ENCODE measurements at regions not wholly inside any gene's neighbourhood (a gene's known extent, or its start where the extent isn't known, plus 50 kb on each side); places are given as distances from the start of the nearest gene placed in this dataset.
"Not testable (repeated sequence)": the region's sequence is repeated elsewhere in the genome, so short reads cannot be mapped to it uniquely, and the experiment has no call there.

- no TSS peak for BruUV-seq (replicated peaks)
- no peak overlapping the region for H2AFZ ChIP-seq
- no peaks in the 10 kb centered on the region for H3K79me2 ChIP-seq (ENCODE audit: low read depth)
- no peak overlapping the region for H3K4me3 ChIP-seq
- intact Hi-C loops (cut with micrococcal nuclease; ENCODE audit: unreplicated experiment) = no loop called here
- no peaks in the 10 kb centered on the region for H3F3A ChIP-seq (ENCODE audit: insufficient read depth, low read depth)
- no peak overlapping the region for H3K4me2 ChIP-seq
- ChIA-PET CTCF (no interaction called here), POLR2A (ENCODE audit: unreplicated experiment) (no interaction called here)
- H3K4me1 ChIP-seq (replicated peaks; ENCODE audit: insufficient read depth) = no peaks in the 10 kb centered on the region
- no peaks in the 10 kb centered on the region; the same call in 1 of the 2 replicates for H3K9me3 ChIP-seq (ENCODE audit: insufficient read depth, low read depth)
- H3K36me3 ChIP-seq (ENCODE audit: low read depth) = no peaks in the 10 kb centered on the region
- H3K27ac ChIP-seq = no peak overlapping the region
- DNase-seq = no peak
- H3K9me2 ChIP-seq (ENCODE audit: insufficient read depth) = no peaks in the 10 kb centered on the region
- no peak for TF ChIP-seq CTCF (conservative IDR thresholded peaks at IDR 0.05)
- H3K27me3 ChIP-seq (ENCODE audit: insufficient read depth, low read depth) = no peaks in the 10 kb centered on the region
- no peaks in the 10 kb centered on the region for H4K20me1 ChIP-seq (ENCODE audit: insufficient read depth)
Measured at GRCh38 chr6:14894105-14894504, 351.8 kb upstream of the JARID2 start.

- no peaks in the 10 kb centered on the region for H3K9me2 ChIP-seq (ENCODE audit: insufficient read depth)
- no peaks in the 10 kb centered on the region for H3K27me3 ChIP-seq (ENCODE audit: insufficient read depth, low read depth)
- TF ChIP-seq CTCF (conservative IDR thresholded peaks at IDR 0.05) = no peak
- no peak for TF ChIP-seq EZH2 (IDR thresholded peaks at IDR 0.05; ENCODE audit: low read depth)
- no peaks in the 10 kb centered on the region for H3F3A ChIP-seq (ENCODE audit: insufficient read depth, low read depth)
- H3K27ac ChIP-seq = no peak overlapping the region
- BruUV-seq (replicated peaks) = no TSS peak
- no peaks in the 10 kb centered on the region for H3K79me2 ChIP-seq (ENCODE audit: low read depth)
- ChIA-PET CTCF (interaction anchor here (0.7 kb wide), 1 partner anchor 206 kb away, joined by 5 read pairs; no protein-coding TSS in a partner anchor), POLR2A (ENCODE audit: unreplicated experiment) (no interaction called here)
- H2AFZ ChIP-seq = no peak overlapping the region
- H3K36me3 ChIP-seq (ENCODE audit: low read depth) = no peaks in the 10 kb centered on the region
- H3K4me1 ChIP-seq (replicated peaks; ENCODE audit: insufficient read depth) = no peaks in the 10 kb centered on the region
- no peaks in the 10 kb centered on the region for H3K9me3 ChIP-seq (ENCODE audit: insufficient read depth, low read depth)
- H3K4me2 ChIP-seq = no peak overlapping the region
- no peak for DNase-seq
- no peaks in the 10 kb centered on the region for H4K20me1 ChIP-seq (ENCODE audit: insufficient read depth)
- intact Hi-C loops (cut with micrococcal nuclease; ENCODE audit: unreplicated experiment) = no loop called here
- no peak overlapping the region for H3K4me3 ChIP-seq
Measured at GRCh38 chr6:14896475-14896874, 349.4 kb upstream of the JARID2 start.

- BruUV-seq (replicated peaks) = no TSS peak
- Histone ChIP-seq H4K20me1 (ENCODE audit: insufficient read depth) (no peaks in the 10 kb centered on the region), H3K4me2 (no peak overlapping the region), H3K27ac (no peak overlapping the region), H3K4me1 (replicated peaks; ENCODE audit: insufficient read depth) (no peaks in the 10 kb centered on the region), H3K36me3 (ENCODE audit: low read depth) (no peaks in the 10 kb centered on the region), H3F3A (ENCODE audit: insufficient read depth, low read depth) (no peaks in the 10 kb centered on the region), H3K9me3 (ENCODE audit: insufficient read depth, low read depth) (no peaks in the 10 kb centered on the region), H3K79me2 (ENCODE audit: low read depth) (no peaks in the 10 kb centered on the region), H3K27me3 (ENCODE audit: insufficient read depth, low read depth) (no peaks in the 10 kb centered on the region), H3K4me3 (no peak overlapping the region), H3K9me2 (ENCODE audit: insufficient read depth) (no peaks in the 10 kb centered on the region), H2AFZ (no peak overlapping the region)
- TF ChIP-seq EZH2 (IDR thresholded peaks at IDR 0.05; ENCODE audit: low read depth) (no peak), CTCF (conservative IDR thresholded peaks at IDR 0.05) (no peak)
- ChIA-PET CTCF (no interaction called here), POLR2A (ENCODE audit: unreplicated experiment) (no interaction called here)
- DNase-seq = no peak
- intact Hi-C loops (cut with micrococcal nuclease; ENCODE audit: unreplicated experiment) = no loop called here
Measured at GRCh38 chr6:14897831-14898230, 348.0 kb upstream of the JARID2 start.

GRCh38 chr6:14899441-14899840, 346.4 kb upstream of the JARID2 start:
- H3K36me3 ChIP-seq (ENCODE audit: low read depth); H2AFZ ChIP-seq; H3K79me2 ChIP-seq (ENCODE audit: low read depth); H3F3A ChIP-seq (ENCODE audit: insufficient read depth, low read depth); DNase-seq; H4K20me1 ChIP-seq (ENCODE audit: insufficient read depth); H3K4me2 ChIP-seq; H3K4me3 ChIP-seq; H3K27me3 ChIP-seq (ENCODE audit: insufficient read depth, low read depth); CTCF ChIA-PET; POLR2A ChIA-PET (ENCODE audit: unreplicated experiment); intact Hi-C loops (cut with micrococcal nuclease; ENCODE audit: unreplicated experiment); H3K9me2 ChIP-seq (ENCODE audit: insufficient read depth); H3K4me1 ChIP-seq (replicated peaks; ENCODE audit: insufficient read depth); BruUV-seq (replicated peaks); H3K9me3 ChIP-seq (ENCODE audit: insufficient read depth, low read depth); H3K27ac ChIP-seq: not testable (repeated sequence)
